Smooth muscle cell (in vitro differentiated cells): ENCODE measurements at regions not wholly inside any gene's neighbourhood (a gene's known extent, or its start where the extent isn't known, plus 50 kb on each side); places are given as distances from the start of the nearest gene placed in this dataset.
A peak's percentile ranks its signal among the peaks of the same experiment; 100 is the strongest.

ENCODE experiments used
- DNase-seq: peaks from one replicate; lab custom pipeline; 2025; ENCODE audit not compliant: unreplicated experiment; lab: John Stamatoyannopoulos, UW
- H2AFZ ChIP-seq: fragments of 200-600 bp; sonication (generic); 2 replicates; pipeline ENCODE4 v1.6.0; 2016; ENCODE audit warnings: antibody characterized with exemption, low read depth, mild to moderate bottlenecking
- H3F3A ChIP-seq: fragments of 200-600 bp; sonication (generic); 2 replicates; pipeline ENCODE4 v1.6.0; 2017; ENCODE audit warnings: antibody characterized with exemption, low read depth
- H3K27ac ChIP-seq: fragments of 200-600 bp; sonication (generic); 2 replicates; pipeline ENCODE4 v1.5.1; 2016; ENCODE audit warnings: low read depth, mild to moderate bottlenecking
- H3K27me3 ChIP-seq: fragments of 200-600 bp; sonication (generic); 2 replicates; pipeline ENCODE4 v1.6.1; 2016; ENCODE audit warnings: low read depth, mild to moderate bottlenecking
- H3K36me3 ChIP-seq: fragments of 200-600 bp; sonication (generic); 2 replicates; pipeline ENCODE4 v1.5.1; 2016; ENCODE audit warnings: low read depth
- H3K4me1 ChIP-seq: fragments of 200-600 bp; sonication (generic); 2 replicates; pipeline ENCODE4 v1.5.1; 2016; ENCODE audit warnings: low read depth
- H3K4me2 ChIP-seq: fragments of 200-600 bp; sonication (generic); 2 replicates; pipeline ENCODE4 v1.6.0; 2016; ENCODE audit warnings: mild to moderate bottlenecking
- H3K4me3 ChIP-seq: fragments of 200-600 bp; sonication (generic); 2 replicates; pipeline ENCODE4 v1.5.1; 2016; ENCODE audit warnings: mild to moderate bottlenecking
- H3K79me2 ChIP-seq: fragments of 200-600 bp; sonication (generic); 2 replicates; pipeline ENCODE4 v1.6.0; 2016; ENCODE audit warnings: low read depth, mild to moderate bottlenecking
- H3K9ac ChIP-seq: fragments of 200-600 bp; sonication (generic); 2 replicates; pipeline ENCODE4 v1.6.0; 2016; ENCODE audit warnings: low read depth
- H3K9me3 ChIP-seq: fragments of 200-600 bp; sonication (generic); replicated peaks from 2 replicates; pipeline ENCODE4 v1.5.1; 2016; ENCODE audit warnings: low read depth
- H4K20me1 ChIP-seq: fragments of 200-600 bp; sonication (generic); 2 replicates; pipeline ENCODE4 v1.6.0; 2016; ENCODE audit warnings: low read depth
- CTCF ChIP-seq: fragments of 200-600 bp; sonication (generic); IDR thresholded peaks from 2 replicates; pipeline ENCODE4 v1.5.1; 2017; ENCODE audit warnings: borderline replicate concordance, mild to moderate bottlenecking, antibody characterized with exemption; ENCODE audit not compliant: insufficient read depth, poor library complexity, severe bottlenecking
- whole genome bisulfite sequencing: methylation state at CpG from one replicate; pipeline ENCODE4 v1.1.7; 2016; ENCODE audit warnings: low lambda C conversion rate; 5-methylcytosine and 5-hydroxymethylcytosine counted together

DNA sequence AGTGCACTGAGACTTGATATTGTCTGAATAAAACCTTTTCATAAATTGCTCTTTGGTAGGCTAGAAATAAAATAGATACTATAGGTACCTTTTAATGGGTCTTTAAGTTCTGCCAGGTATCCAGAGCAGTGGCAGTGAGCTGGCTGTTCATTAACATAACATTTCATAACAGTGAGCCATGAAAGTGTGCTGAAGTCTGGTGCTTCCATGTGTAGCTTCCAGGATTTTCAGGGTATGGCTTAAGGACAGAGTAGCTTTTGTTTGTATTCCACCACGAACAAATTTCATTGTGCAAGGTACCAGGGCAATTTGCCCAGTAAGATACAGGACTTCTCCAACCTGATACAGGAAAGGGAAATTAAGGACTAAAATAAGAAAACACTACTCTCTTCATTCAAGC, 124.7 kb upstream of the NANOGP8 start:
- H3K4me2 ChIP-seq = no peak overlapping the region
- H3F3A ChIP-seq = no peaks in the 10 kb centered on the region
- 100% methylated on average over 1 of the region's 1 CpG for WGBS
- H2AFZ ChIP-seq = no peak overlapping the region
- H3K27ac ChIP-seq = no peak overlapping the region
- no peaks in the 10 kb centered on the region for H3K27me3 ChIP-seq
- no peaks in the 10 kb centered on the region for H3K79me2 ChIP-seq
- TF ChIP-seq CTCF = no peak
- no peak overlapping the region for H3K4me3 ChIP-seq
- H3K36me3 ChIP-seq = no peaks in the 10 kb centered on the region
- H3K9ac ChIP-seq = no peak overlapping the region
- no peaks in the 10 kb centered on the region for H3K4me1 ChIP-seq
- no peak for DNase-seq
- H4K20me1 ChIP-seq = no peaks in the 10 kb centered on the region
- H3K9me3 ChIP-seq = no peaks in the 10 kb centered on the region

- WGBS = 77% methylated on average over 3 of the region's 3 CpGs
- no peaks in the 10 kb centered on the region for H4K20me1 ChIP-seq
- H3K36me3 ChIP-seq = no peaks in the 10 kb centered on the region
- H3K4me1 ChIP-seq = no peaks in the 10 kb centered on the region
- no peaks in the 10 kb centered on the region for H3K9me3 ChIP-seq
- H3K27ac ChIP-seq = no peak overlapping the region
- no peak for DNase-seq
- no peak overlapping the region for H3K4me3 ChIP-seq
- H3K4me2 ChIP-seq = no peak overlapping the region
- no peaks in the 10 kb centered on the region for H3F3A ChIP-seq
- no peaks in the 10 kb centered on the region for H3K79me2 ChIP-seq
- no peak for TF ChIP-seq CTCF
- no peak overlapping the region for H3K9ac ChIP-seq
- H3K27me3 ChIP-seq = no peaks in the 10 kb centered on the region
- H2AFZ ChIP-seq = no peak overlapping the region
Measured at GRCh38 chr15:35208353-35208752, 123.3 kb upstream of the NANOGP8 start.

GRCh38 chr15:35206060-35206675, 121.1 kb upstream of the NANOGP8 start:
- no peak for DNase-seq
- Histone ChIP-seq H3K9ac (no peak overlapping the region), H3K4me1 (no peaks in the 10 kb centered on the region), H3K4me3 (no peak overlapping the region), H4K20me1 (no peaks in the 10 kb centered on the region), H3K27ac (no peak overlapping the region), H3K4me2 (no peak overlapping the region), H3K27me3 (no peaks in the 10 kb centered on the region), H2AFZ (no peak overlapping the region), H3K36me3 (no peaks in the 10 kb centered on the region), H3K9me3 (no peaks in the 10 kb centered on the region), H3F3A (no peaks in the 10 kb centered on the region), H3K79me2 (no peaks in the 10 kb centered on the region)
- 93% methylated on average over 2 of the region's 2 CpGs for WGBS
- TF ChIP-seq CTCF = peak; percentile 25

- Histone ChIP-seq H3K27ac (no peak overlapping the region), H4K20me1 (no peaks in the 10 kb centered on the region), H3K9me3 (no peaks in the 10 kb centered on the region), H3K4me1 (no peaks in the 10 kb centered on the region), H3F3A (no peaks in the 10 kb centered on the region), H3K9ac (no peak overlapping the region), H3K4me3 (no peak overlapping the region), H3K36me3 (no peaks in the 10 kb centered on the region), H3K4me2 (no peak overlapping the region), H2AFZ (no peak overlapping the region), H3K79me2 (no peaks in the 10 kb centered on the region), H3K27me3 (no peaks in the 10 kb centered on the region)
- no peak for DNase-seq
- TF ChIP-seq CTCF = no peak
- 83% methylated on average over 1 of the region's 1 CpG for WGBS
Measured at GRCh38 chr15:35198197-35198596, 113.1 kb upstream of the NANOGP8 start.
